HL-60 (cell line): ENCODE measurements at regions not wholly inside any gene's neighbourhood (a gene's known extent, or its start where the extent isn't known, plus 50 kb on each side); places are given as distances from the start of the nearest gene placed in this dataset.

ENCODE experiments used
- DNase-seq, 2 experiments: peaks; one replicate each; pipeline ENCODE4 v3.0.0-alpha.2; 2010 to 2020; ENCODE audit warnings: low read depth in 1 of 2, low spot score in 1 of 2
- H3K27ac ChIP-seq: fragments of 250-450 bp; sonication (Bioruptor Pico); replicated peaks from 2 replicates; pipeline ENCODE4 v1.5.1; 2020; ENCODE audit warnings: mild to moderate bottlenecking, moderate library complexity
- H3K27me3 ChIP-seq: fragments of 250-450 bp; sonication (Bioruptor Pico); 2 replicates; pipeline ENCODE4 v1.5.1; 2021; ENCODE audit warnings: mild to moderate bottlenecking, moderate library complexity; ENCODE audit not compliant: insufficient read depth, poor library complexity, severe bottlenecking
- H3K4me3 ChIP-seq: replicated peaks from 2 replicates; pipeline ENCODE4 v1.5.1; 2011; ENCODE audit warnings: mild to moderate bottlenecking, control low read depth, low read length; ENCODE audit not compliant: insufficient read depth
- CTCF ChIP-seq: IDR thresholded peaks from one replicate; pipeline ENCODE4 v1.5.1; 2011; ENCODE audit warnings: low read length, control low read depth, inconsistent platforms; ENCODE audit not compliant: insufficient read depth
- GABPA ChIP-seq: IDR thresholded peaks from 2 replicates; pipeline ENCODE4 v1.6.1; 2012; ENCODE audit warnings: low read depth
- POLR2AphosphoS5 ChIP-seq: IDR thresholded peaks from 2 replicates; pipeline ENCODE4 v1.6.1; 2012; ENCODE audit warnings: low read depth
- REST ChIP-seq: IDR thresholded peaks from 2 replicates; pipeline ENCODE4 v1.6.1; 2012; ENCODE audit warnings: low read depth; ENCODE audit not compliant: insufficient replicate concordance
- SPI1 ChIP-seq: IDR thresholded peaks from 2 replicates; pipeline ENCODE4 v1.6.1; 2012; ENCODE audit warnings: low read depth, mild to moderate bottlenecking, borderline replicate concordance

- peak; percentile 18 to 53 for DNase-seq
- TF ChIP-seq POLR2AphosphoS5 (no peak), SPI1 (no peak; the same call in 1 of the 2 replicates), CTCF (no peak), GABPA (no peak), REST (no peak)
- no peak overlapping the region; the same call in 1 of the 2 replicates for H3K27ac ChIP-seq
- no peaks in the 10 kb centered on the region for H3K27me3 ChIP-seq
- peak overlapping the region; percentile 12; the same call in 1 of the 2 replicates for H3K4me3 ChIP-seq
Measured at GRCh38 chr13:78137404-78138142, 218.9 kb upstream of the EDNRB start.

GRCh38 chr13:78136966-78137365 lies 218.3 kb upstream of the EDNRB start:
- TF ChIP-seq CTCF (no peak), GABPA (no peak), REST (no peak), SPI1 (no peak), POLR2AphosphoS5 (no peak)
- no peak for DNase-seq
- Histone ChIP-seq H3K4me3 (no peak overlapping the region), H3K27me3 (no peaks in the 10 kb centered on the region), H3K27ac (no peak overlapping the region)

- peaks cover 5% of the 10 kb centered on the region for H3K27me3 ChIP-seq
- no peak overlapping the region for H3K4me3 ChIP-seq
- TF ChIP-seq CTCF (no peak), POLR2AphosphoS5 (no peak), GABPA (no peak), SPI1 (no peak), REST (no peak)
- no peak overlapping the region for H3K27ac ChIP-seq
- no peak for DNase-seq
Measured at GRCh38 chr13:78133511-78133910, 214.9 kb upstream of the EDNRB start.
